SU-DHL-6 (cell line): ENCODE measurements at regions not wholly inside any gene's neighbourhood (a gene's known extent, or its start where the extent isn't known, plus 50 kb on each side); places are given as distances from the start of the nearest gene placed in this dataset.

Experiments
- H2AFZ ChIP-seq: fragments of 200-600 bp; sonication (generic); 2 replicates; pipeline ENCODE4 v1.6.1; 2014; ENCODE audit warnings: low read depth, mild to moderate bottlenecking, moderate library complexity, mixed read lengths, antibody characterized with exemption, low read length; ENCODE audit not compliant: severe bottlenecking
- H3F3A ChIP-seq: fragments of 200-600 bp; shearing (Covaris generic); 2 replicates; pipeline ENCODE4 v1.6.0; 2016; ENCODE audit warnings: antibody characterized with exemption, mild to moderate bottlenecking; ENCODE audit not compliant: insufficient read depth
- H3K27ac ChIP-seq: fragments of 200-600 bp; sonication (generic); 2 replicates; pipeline ENCODE4 v1.5.1; 2016; ENCODE audit warnings: low read depth, mild to moderate bottlenecking, low read length, moderate library complexity, mixed read lengths
- H3K27me3 ChIP-seq: fragments of 200-600 bp; sonication (generic), shearing (Covaris generic); 2 replicates; pipeline ENCODE4 v1.6.0; 2014; ENCODE audit warnings: mild to moderate bottlenecking, low read length
- H3K36me3 ChIP-seq: fragments of 200-600 bp; sonication (generic); 2 replicates; pipeline ENCODE4 v1.6.1; 2014; ENCODE audit warnings: mild to moderate bottlenecking, low read length, mixed read lengths
- H3K4me2 ChIP-seq: fragments of 300-600, 200-600 bp; shearing (Covaris generic), sonication (generic); 2 replicates; pipeline ENCODE4 v1.6.0; 2014; ENCODE audit warnings: low read length, low read depth, mild to moderate bottlenecking; ENCODE audit not compliant: poor library complexity, severe bottlenecking
- H3K4me3 ChIP-seq: fragments of 200-600 bp; sonication (generic); 2 replicates; pipeline ENCODE4 v1.5.1; 2014; ENCODE audit warnings: antibody characterized with exemption, low read length, mild to moderate bottlenecking, mixed read lengths; ENCODE audit not compliant: insufficient read depth, poor library complexity, severe bottlenecking
- H3K79me2 ChIP-seq: fragments of 200-600 bp; sonication (generic); 2 replicates; pipeline ENCODE4 v1.6.1; 2014; ENCODE audit warnings: mild to moderate bottlenecking, low read length, moderate library complexity; ENCODE audit not compliant: insufficient read depth
- H3K9ac ChIP-seq: fragments of 200-600 bp; sonication (generic); 2 replicates; pipeline ENCODE4 v1.7.0; 2014; ENCODE audit warnings: mild to moderate bottlenecking, low read length
- H3K9me2 ChIP-seq: fragments of 200-600 bp; sonication (generic); replicated peaks from 2 replicates; pipeline ENCODE4 v1.6.1; 2014; ENCODE audit warnings: low read length; ENCODE audit not compliant: insufficient read depth
- H3K9me3 ChIP-seq: fragments of 200-600 bp; sonication (generic); 2 replicates; pipeline ENCODE4 v1.6.1; 2014; ENCODE audit warnings: low read length, mixed read lengths; ENCODE audit not compliant: insufficient read depth
- H4K20me1 ChIP-seq: fragments of 200-600 bp; sonication (generic); 2 replicates; pipeline ENCODE4 v1.6.1; 2014; ENCODE audit warnings: low read depth, mild to moderate bottlenecking, antibody characterized with exemption, low read length, moderate library complexity, mixed read lengths
- EZH2phosphoT487 ChIP-seq: fragments of 200-600 bp; sonication (generic), shearing (Covaris generic); conservative IDR thresholded peaks from 2 replicates; pipeline ENCODE4 v1.6.1; 2018; ENCODE audit warnings: mild to moderate bottlenecking, antibody characterized with exemption, low read length, moderate library complexity, mixed read lengths
- TF ChIP-seq, protein P1 (sequence below): fragments of 200-600 bp; sonication (generic); IDR thresholded peaks from one replicate; pipeline ENCODE4 v1.5.1; 2017; ENCODE audit warnings: antibody characterized with exemption, mild to moderate bottlenecking, low read length, moderate library complexity; ENCODE audit not compliant: insufficient read depth, poor library complexity, severe bottlenecking

DNA sequence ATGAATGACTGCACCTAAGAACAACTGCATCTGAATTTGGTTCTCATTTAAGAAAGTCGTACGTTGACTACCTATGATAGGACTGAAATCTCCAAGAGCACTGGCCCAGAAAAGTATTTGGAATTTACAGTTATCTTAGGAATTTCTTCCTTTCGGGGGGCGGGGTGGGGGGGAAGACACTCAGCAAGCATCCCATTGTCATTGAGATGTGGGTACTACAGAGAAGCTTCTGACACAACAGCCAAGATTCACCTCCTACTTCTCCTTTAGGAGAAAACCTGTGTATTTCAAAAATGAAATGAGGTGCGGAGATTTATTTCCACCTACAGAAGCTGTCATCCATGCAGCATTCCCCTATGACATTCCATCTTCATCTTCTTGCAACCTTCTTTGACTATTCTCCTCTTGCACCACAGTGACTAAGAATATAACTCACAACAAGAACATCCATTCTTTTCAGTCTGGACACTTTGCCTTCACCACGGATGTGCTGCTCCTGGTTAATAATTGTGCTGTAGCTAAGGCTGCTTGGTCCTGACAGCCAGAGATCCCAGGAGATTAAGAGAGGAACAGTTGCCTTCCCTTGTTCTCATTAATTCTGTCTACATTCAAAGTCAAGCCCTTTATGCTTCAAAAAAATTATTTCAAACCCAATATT, 98.4 kb upstream of the FRMD4A start:
- no peaks in the 10 kb centered on the region for H3K9me3 ChIP-seq
- TF ChIP-seq, protein P1, sequence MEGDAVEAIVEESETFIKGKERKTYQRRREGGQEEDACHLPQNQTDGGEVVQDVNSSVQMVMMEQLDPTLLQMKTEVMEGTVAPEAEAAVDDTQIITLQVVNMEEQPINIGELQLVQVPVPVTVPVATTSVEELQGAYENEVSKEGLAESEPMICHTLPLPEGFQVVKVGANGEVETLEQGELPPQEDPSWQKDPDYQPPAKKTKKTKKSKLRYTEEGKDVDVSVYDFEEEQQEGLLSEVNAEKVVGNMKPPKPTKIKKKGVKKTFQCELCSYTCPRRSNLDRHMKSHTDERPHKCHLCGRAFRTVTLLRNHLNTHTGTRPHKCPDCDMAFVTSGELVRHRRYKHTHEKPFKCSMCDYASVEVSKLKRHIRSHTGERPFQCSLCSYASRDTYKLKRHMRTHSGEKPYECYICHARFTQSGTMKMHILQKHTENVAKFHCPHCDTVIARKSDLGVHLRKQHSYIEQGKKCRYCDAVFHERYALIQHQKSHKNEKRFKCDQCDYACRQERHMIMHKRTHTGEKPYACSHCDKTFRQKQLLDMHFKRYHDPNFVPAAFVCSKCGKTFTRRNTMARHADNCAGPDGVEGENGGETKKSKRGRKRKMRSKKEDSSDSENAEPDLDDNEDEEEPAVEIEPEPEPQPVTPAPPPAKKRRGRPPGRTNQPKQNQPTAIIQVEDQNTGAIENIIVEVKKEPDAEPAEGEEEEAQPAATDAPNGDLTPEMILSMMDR, result no peak
- TF ChIP-seq EZH2phosphoT487, result no peak
- H3F3A ChIP-seq, result no peaks in the 10 kb centered on the region
- no peaks in the 10 kb centered on the region for H3K9me2 ChIP-seq
- no peaks in the 10 kb centered on the region for H3K27me3 ChIP-seq
- H3K79me2 ChIP-seq, result no peaks in the 10 kb centered on the region
- H3K4me2 ChIP-seq, result no peak overlapping the region
- H3K4me3 ChIP-seq, result no peak overlapping the region
- no peaks in the 10 kb centered on the region for H4K20me1 ChIP-seq
- no peak overlapping the region for H2AFZ ChIP-seq
- no peak overlapping the region for H3K27ac ChIP-seq
- no peaks in the 10 kb centered on the region for H3K36me3 ChIP-seq
- no peak overlapping the region for H3K9ac ChIP-seq

DNA sequence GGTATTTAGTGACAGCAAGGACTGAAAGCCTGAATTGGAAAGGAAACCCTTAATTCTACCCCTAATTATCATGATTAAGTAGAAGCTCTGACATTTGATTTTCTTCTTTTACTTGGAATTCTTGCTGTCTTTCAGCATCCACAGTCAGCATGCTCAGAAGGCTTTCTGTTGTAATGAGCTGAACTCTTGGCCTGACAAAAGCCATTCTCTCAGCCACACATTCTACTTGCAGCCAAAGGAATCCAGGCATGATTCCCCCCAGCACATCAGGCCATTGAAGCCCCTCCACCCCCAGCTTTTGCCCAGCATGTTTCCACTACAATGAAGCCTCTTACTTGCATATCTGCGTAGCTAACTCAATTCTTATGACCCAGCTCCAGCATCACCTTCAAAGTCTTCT, 94.3 kb upstream of the FRMD4A start:
- Histone ChIP-seq H3K9me2 (no peaks in the 10 kb centered on the region), H4K20me1 (no peaks in the 10 kb centered on the region), H3K9me3 (no peaks in the 10 kb centered on the region), H3K9ac (no peak overlapping the region), H2AFZ (no peak overlapping the region), H3K27me3 (no peaks in the 10 kb centered on the region), H3K4me2 (no peak overlapping the region), H3K36me3 (no peaks in the 10 kb centered on the region), H3K4me3 (no peak overlapping the region), H3F3A (no peaks in the 10 kb centered on the region), H3K79me2 (no peaks in the 10 kb centered on the region), H3K27ac (no peak overlapping the region)
- TF ChIP-seq, protein P1, result no peak
- no peak for TF ChIP-seq EZH2phosphoT487

DNA sequence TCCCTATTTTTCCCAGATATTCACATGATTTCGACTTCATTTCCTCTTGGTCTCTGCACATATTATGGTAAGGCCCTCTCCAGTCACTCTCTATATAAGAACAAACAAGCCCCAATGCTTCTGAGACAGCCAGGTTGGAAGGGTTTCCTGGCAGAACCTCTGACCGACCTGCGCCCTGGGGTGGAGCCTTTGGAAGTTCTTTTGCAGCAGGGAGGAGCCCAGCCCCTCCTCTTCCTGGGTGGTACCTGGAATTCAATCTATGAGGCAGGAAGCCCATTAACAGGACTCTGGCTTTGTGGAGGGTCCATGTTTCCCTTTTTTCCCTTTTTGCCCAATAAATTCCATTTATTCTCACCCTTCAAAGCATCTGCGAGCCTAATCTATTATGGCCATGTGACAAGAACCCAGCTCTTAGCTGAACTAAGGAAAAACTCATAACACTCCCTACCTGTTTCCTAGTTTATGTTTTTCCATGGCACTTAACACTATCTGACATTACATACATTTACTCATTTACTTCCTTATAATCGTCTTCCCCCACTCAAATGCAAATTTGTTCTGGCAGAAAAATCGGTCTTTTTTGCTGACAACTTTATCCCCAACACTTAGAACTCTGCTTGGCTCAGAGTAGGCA, 92.5 kb upstream of the FRMD4A start:
- Histone ChIP-seq H3F3A (no peaks in the 10 kb centered on the region), H3K27me3 (no peaks in the 10 kb centered on the region), H4K20me1 (no peaks in the 10 kb centered on the region), H3K79me2 (no peaks in the 10 kb centered on the region), H3K4me3 (no peak overlapping the region), H2AFZ (no peak overlapping the region), H3K27ac (no peak overlapping the region), H3K4me2 (no peak overlapping the region), H3K9me3 (no peaks in the 10 kb centered on the region), H3K9me2 (no peaks in the 10 kb centered on the region), H3K36me3 (no peaks in the 10 kb centered on the region), H3K9ac (no peak overlapping the region)
- TF ChIP-seq, protein P1, result no peak
- TF ChIP-seq EZH2phosphoT487, result no peak
